Endodermal cell (in vitro differentiated cells): ENCODE measurements at regions not wholly inside any gene's neighbourhood (a gene's known extent, or its start where the extent isn't known, plus 50 kb on each side); places are given as distances from the start of the nearest gene placed in this dataset.

ENCODE experiments used
- DNase-seq: peaks from one replicate; pipeline ENCODE4 v3.0.0-alpha.2; 2017
- H3K27ac ChIP-seq: 2 replicates; pipeline ENCODE4 v1.5.1; 2013; ENCODE audit warnings: mild to moderate bottlenecking, low read depth, low read length, moderate library complexity
- H3K27me3 ChIP-seq: 2 replicates; pipeline ENCODE4 v1.6.1; 2013; ENCODE audit warnings: mild to moderate bottlenecking, low read length, moderate library complexity; ENCODE audit not compliant: insufficient read depth, control insufficient read depth, poor library complexity, severe bottlenecking
- H3K36me3 ChIP-seq: 2 replicates; pipeline ENCODE4 v1.7.0; 2013; ENCODE audit warnings: mild to moderate bottlenecking, low read length, moderate library complexity; ENCODE audit not compliant: control insufficient read depth, insufficient read depth
- H3K4me1 ChIP-seq: one replicate; pipeline ENCODE4 v1.7.0; 2013; ENCODE audit warnings: low read length; ENCODE audit not compliant: control insufficient read depth, insufficient read depth
- H3K4me3 ChIP-seq: 2 replicates; pipeline ENCODE4 v1.5.1; 2013; ENCODE audit warnings: mild to moderate bottlenecking, low read length, moderate library complexity
- H3K9ac ChIP-seq: 2 replicates; pipeline ENCODE4 v1.6.1; 2013; ENCODE audit warnings: mild to moderate bottlenecking, low read length, moderate library complexity; ENCODE audit not compliant: poor library complexity, severe bottlenecking; ENCODE audit errors: extremely low read depth
- H3K9me3 ChIP-seq: 2 replicates; pipeline ENCODE4 v1.6.1; 2013; ENCODE audit warnings: mild to moderate bottlenecking, low read length, moderate library complexity; ENCODE audit not compliant: control insufficient read depth
- H3K27ac Mint-ChIP-seq: 2 replicates; pipeline ENCODE4 v1.8.0; 2020; ENCODE audit warnings: mixed read lengths
- H3K27me3 Mint-ChIP-seq: 2 replicates; pipeline ENCODE4 v1.8.0; 2021; ENCODE audit warnings: mild to moderate bottlenecking, mixed read lengths; ENCODE audit not compliant: insufficient read depth
- H3K36me3 Mint-ChIP-seq: 2 replicates; pipeline ENCODE4 v1.8.0; 2020; ENCODE audit warnings: low read depth, mixed read lengths
- H3K4me1 Mint-ChIP-seq: 2 replicates; pipeline ENCODE4 v1.8.0; 2020; ENCODE audit warnings: mixed read lengths
- H3K4me3 Mint-ChIP-seq: 2 replicates; pipeline ENCODE4 v1.8.0; 2020; ENCODE audit warnings: mild to moderate bottlenecking, moderate library complexity, mixed read lengths
- H3K9me3 Mint-ChIP-seq: 2 replicates; pipeline ENCODE4 v1.8.0; 2020; ENCODE audit warnings: mild to moderate bottlenecking, mixed read lengths
- CTCF ChIP-seq: fragments of 200-600 bp; sonication (generic); conservative IDR thresholded peaks from 2 replicates; pipeline ENCODE4 v1.5.0; 2021; ENCODE audit warnings: antibody characterized with exemption, mild to moderate bottlenecking
- WGBS, 2 experiments: methylation state at CpG; one replicate each; pipeline versions ENCODE4 v1.1.5 to v1.1.7; 2013; ENCODE audit warnings: missing lambda C conversion rate in 2 of 2, mixed read lengths in 1 of 2; ENCODE audit not compliant: insufficient coverage in 1 of 2, insufficient read length in 1 of 2; 5-methylcytosine and 5-hydroxymethylcytosine counted together

GRCh38 chr6:159418997-159419396 is 249.8 kb downstream of the FNDC1 start:
- Mint-ChIP-seq H3K9me3 (peaks cover 11% of the 10 kb centered on the region), H3K4me3 (no peak overlapping the region), H3K27ac (no peak overlapping the region), H3K4me1 (peaks cover 7% of the 10 kb centered on the region), H3K27me3 (no peaks in the 10 kb centered on the region), H3K36me3 (no peaks in the 10 kb centered on the region)
- peaks cover 33% of the 10 kb centered on the region for H3K9me3 ChIP-seq
- H3K27ac ChIP-seq, result no peak overlapping the region
- no peak for DNase-seq
- WGBS, 2 experiments, result 52% methylated on average over 2 of the region's 2 CpGs; no CpG with 5 or more reads in 1 of the 2 experiments
- H3K4me1 ChIP-seq, result no peaks in the 10 kb centered on the region
- no peaks in the 10 kb centered on the region for H3K27me3 ChIP-seq
- H3K36me3 ChIP-seq, result no peaks in the 10 kb centered on the region
- no peak for TF ChIP-seq CTCF
- no peak overlapping the region for H3K4me3 ChIP-seq
- no peak overlapping the region for H3K9ac ChIP-seq

DNA sequence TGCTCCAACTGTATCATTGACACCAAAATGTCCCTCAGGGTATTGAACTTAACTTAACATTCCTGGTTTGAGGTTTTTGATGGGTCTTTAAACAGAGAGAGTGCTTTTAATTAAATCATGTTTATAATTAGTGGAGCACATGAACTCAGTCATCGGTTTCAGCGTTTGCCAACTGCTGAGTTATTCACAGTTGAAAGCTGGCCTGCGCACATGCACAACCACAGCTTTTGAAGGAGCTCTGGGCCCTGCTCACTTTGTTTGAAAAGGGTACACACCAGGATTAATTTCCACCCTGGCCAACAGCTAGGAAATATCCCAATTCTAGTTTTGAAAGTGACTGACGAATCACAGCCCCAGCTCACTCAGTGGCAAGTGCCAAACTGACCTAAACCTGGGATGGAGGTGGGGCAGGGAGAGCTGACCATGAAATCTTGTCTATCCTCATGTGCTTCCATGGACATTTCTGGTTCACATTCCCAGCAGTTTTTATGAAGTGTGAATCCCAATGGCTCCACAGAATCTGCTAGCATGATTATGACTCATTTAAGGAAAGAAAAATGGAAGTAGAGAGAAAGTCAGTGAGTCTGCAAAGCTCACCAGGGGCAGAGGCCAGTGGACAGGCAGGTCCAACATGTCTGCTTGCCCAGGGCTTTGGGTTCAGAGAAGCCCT is 247.8 kb downstream of the FNDC1 start:
- H3K27ac ChIP-seq, result no peak overlapping the region
- H3K36me3 ChIP-seq, result no peaks in the 10 kb centered on the region
- no peak overlapping the region for H3K9ac ChIP-seq
- Mint-ChIP-seq H3K36me3 (no peaks in the 10 kb centered on the region), H3K4me3 (no peak overlapping the region), H3K27ac (no peak overlapping the region), H3K27me3 (peaks cover 2% of the 10 kb centered on the region), H3K9me3 (peaks cover 14% of the 10 kb centered on the region), H3K4me1 (peaks cover 7% of the 10 kb centered on the region)
- H3K27me3 ChIP-seq, result no peaks in the 10 kb centered on the region
- no peak overlapping the region for H3K4me3 ChIP-seq
- peaks cover 47% of the 10 kb centered on the region for H3K9me3 ChIP-seq
- no peak for DNase-seq
- no peaks in the 10 kb centered on the region for H3K4me1 ChIP-seq
- no peak for TF ChIP-seq CTCF
- 79 to 89% methylated on average over 3 to 4 of the region's 4 CpGs for WGBS, 2 experiments

DNA sequence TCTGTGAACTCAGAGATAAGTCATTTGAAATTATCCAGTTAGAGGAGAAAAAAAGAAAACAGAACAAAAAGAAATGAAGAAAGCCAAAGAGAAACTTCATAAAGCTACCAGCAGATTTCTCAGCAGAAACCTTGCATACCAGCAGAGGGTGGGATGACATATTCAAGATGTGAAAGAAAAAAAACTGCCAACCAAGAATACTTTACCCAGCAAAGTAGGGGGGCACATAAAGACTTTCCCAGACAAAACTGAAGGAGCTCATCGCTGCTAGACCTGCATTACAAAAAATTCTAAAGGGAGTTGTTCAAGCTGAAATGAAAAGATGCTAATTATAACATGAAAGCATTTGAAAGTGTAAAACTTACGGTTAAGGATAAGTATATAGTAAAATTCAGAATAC is 246.3 kb downstream of the FNDC1 start:
- H3K36me3 ChIP-seq, result no peaks in the 10 kb centered on the region
- peaks cover 7% of the 10 kb centered on the region for H3K4me1 Mint-ChIP-seq
- no peak for TF ChIP-seq CTCF
- peaks cover 47% of the 10 kb centered on the region for H3K9me3 ChIP-seq
- H3K27me3 ChIP-seq, result no peaks in the 10 kb centered on the region
- H3K27ac Mint-ChIP-seq, result no peak overlapping the region
- no peaks in the 10 kb centered on the region for H3K36me3 Mint-ChIP-seq
- no peak for DNase-seq
- H3K9ac ChIP-seq, result no peak overlapping the region
- no peak overlapping the region for H3K4me3 ChIP-seq
- 26% methylated on average over 1 of the region's 2 CpGs; no CpG with 5 or more reads in 1 of the 2 experiments for WGBS, 2 experiments
- no peak overlapping the region for H3K27ac ChIP-seq
- H3K4me3 Mint-ChIP-seq, result no peak overlapping the region
- H3K4me1 ChIP-seq, result no peaks in the 10 kb centered on the region
- H3K27me3 Mint-ChIP-seq, result peaks cover 2% of the 10 kb centered on the region
- H3K9me3 Mint-ChIP-seq, result peaks cover 14% of the 10 kb centered on the region
